GM13977 (cell line): ENCODE measurements at regions not wholly inside any gene's neighbourhood (a gene's known extent, or its start where the extent isn't known, plus 50 kb on each side); places are given as distances from the start of the nearest gene placed in this dataset.
"Not testable (repeated sequence)": the region's sequence is repeated elsewhere in the genome, so short reads cannot be mapped to it uniquely, and the experiment has no call there.

Experiments
- DNase-seq: peaks from one replicate; pipeline ENCODE4 v3.0.0; 2012; ENCODE audit warnings: low spot score
- CTCF ChIP-seq: IDR thresholded peaks from 2 replicates; pipeline ENCODE4 v1.5.1; 2012; ENCODE audit warnings: mild to moderate bottlenecking, control low read depth; ENCODE audit not compliant: insufficient read depth; ENCODE audit errors: extremely low read depth, missing control alignments
- in situ Hi-C: fragments of 300-500 bp; cut with MboI; formaldehyde crosslinking; loops from one replicate; pipeline ENCODE4 v1.12.0; 2022; ENCODE audit warnings: low sequenced_read_pairs, low pct_unique_long_range_greater_than_20kb, mixed read lengths, inconsistent platforms; ENCODE audit not compliant: unreplicated experiment

DNA sequence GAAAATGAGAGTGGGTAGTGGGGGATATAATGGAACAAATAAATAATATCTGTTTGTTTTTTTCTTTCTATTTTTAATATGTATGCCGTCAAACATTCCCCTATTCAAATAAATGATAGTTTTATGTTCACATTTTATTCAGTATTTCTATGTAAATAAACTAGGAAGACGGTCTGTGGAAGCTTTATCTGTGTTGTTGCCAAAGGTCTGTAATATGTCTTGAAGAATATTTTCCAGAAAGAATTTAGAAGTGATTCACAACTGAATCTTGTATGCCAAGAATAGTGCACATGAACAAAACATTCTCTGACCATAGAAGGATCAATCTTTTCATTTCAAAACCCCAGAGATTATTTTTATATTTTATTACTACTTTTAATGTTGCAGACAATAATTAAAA is 683.1 kb upstream of the DEFB115 start:
- DNase-seq, in situ Hi-C loops: not testable (repeated sequence)

GRCh38 chr20:30579069-30579468 is 678.4 kb upstream of the DEFB115 start:
- DNase-seq, in situ Hi-C loops: not testable (repeated sequence)

GRCh38 chr20:30579824-30580438 is 677.5 kb upstream of the DEFB115 start:
- DNase-seq, in situ Hi-C loops: not testable (repeated sequence)

- in situ Hi-C loops, DNase-seq: not testable (repeated sequence)
These were observed 675.6 kb upstream of the DEFB115 start for GRCh38 chr20:30581839-30582238.

DNA sequence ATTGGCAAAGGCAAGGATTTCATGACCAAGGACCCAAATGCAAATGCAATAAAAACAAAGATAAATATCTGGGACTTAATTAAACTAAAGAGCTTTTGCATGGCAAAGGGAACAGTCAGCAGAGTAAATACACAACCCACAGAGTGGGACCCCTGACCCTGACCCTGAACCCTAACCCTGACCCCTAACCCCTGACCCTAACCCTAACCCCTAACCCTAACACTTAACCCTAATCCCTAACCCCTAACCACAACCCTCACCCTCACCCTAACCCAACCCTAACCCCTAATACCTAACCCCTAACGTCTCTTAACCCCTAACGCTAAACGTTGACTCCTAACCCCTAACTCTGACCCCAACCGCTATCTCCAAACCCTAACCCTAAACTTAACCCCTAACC is 673.1 kb upstream of the DEFB115 start:
- in situ Hi-C loops, result not testable (repeated sequence)

GRCh38 chr20:30585244-30585796 is 672.1 kb upstream of the DEFB115 start:
- in situ Hi-C loops, DNase-seq: not testable (repeated sequence)

More for the DNA sequence above, 673.1 kb upstream of the DEFB115 start:
- not testable (repeated sequence) for DNase-seq

DNA sequence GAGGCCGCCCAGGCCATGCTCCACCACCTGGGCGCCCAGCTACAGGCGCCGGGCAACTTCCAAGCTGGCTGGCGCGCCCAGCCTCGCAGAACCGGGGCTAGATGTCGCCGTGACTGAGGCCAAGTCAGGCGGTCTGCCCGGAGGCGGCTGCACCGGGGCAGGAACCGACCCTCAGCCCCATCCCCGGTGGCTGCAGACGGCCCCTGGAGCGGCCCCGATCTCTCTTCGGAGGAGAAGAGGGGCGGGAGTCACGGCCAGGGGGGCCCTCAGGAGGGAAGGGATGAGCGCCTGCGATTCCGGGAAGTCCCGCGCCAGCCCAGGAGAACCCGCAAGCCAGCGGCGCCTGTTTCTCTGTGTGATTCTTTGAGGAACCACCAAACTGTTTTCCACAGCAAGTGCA is 671.3 kb upstream of the DEFB115 start:
- in situ Hi-C loops, result not testable (repeated sequence)

DNA sequence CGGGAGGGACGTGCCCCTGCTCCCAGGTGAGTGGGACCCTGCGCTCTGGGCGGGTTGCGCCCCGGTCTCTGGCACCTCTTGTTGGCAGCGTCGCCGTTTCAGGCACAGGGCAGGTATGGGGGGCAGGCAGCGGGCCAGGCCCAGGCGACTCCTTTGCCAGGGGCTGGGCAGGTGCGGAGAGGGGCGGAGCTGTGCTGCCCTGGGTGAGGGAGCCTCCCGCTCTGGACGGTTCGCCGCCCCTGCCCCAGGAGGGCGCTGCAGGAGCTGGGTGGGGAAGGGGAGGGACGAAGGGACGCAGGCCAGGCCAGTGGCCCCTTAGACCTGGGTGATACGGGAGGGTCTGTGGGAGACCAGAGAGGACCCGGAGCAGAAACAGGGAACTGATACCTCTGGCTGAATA is 663.9 kb upstream of the DEFB115 start:
- TF ChIP-seq CTCF, result no peak
- no peak for DNase-seq
- in situ Hi-C loops, result no loop called here

More for the DNA sequence above, 671.3 kb upstream of the DEFB115 start:
- not testable (repeated sequence) for DNase-seq

- TF ChIP-seq CTCF, result no peak
- no peak for DNase-seq
- in situ Hi-C loops, result no loop called here
These were observed 663.4 kb upstream of the DEFB115 start for GRCh38 chr20:30594112-30594511.

DNA sequence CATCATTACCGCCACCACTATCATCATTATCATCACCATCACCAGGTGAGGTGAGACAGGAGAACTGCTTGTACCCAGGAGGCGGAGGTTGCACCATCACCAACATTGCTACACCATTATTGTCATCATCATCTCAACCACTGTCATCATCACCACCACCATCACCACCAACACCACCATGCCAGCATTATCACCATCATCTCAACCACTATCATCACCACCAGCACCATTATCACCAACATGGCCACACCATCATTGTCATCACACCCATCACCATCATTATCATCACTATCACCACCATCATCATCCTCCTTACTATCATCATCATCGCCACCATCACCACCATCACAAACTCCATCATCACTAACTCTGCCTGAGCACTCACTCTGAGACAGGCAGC is 661.8 kb upstream of the DEFB115 start:
- DNase-seq, result no peak
- in situ Hi-C loops, result no loop called here
- TF ChIP-seq CTCF, result no peak

DNA sequence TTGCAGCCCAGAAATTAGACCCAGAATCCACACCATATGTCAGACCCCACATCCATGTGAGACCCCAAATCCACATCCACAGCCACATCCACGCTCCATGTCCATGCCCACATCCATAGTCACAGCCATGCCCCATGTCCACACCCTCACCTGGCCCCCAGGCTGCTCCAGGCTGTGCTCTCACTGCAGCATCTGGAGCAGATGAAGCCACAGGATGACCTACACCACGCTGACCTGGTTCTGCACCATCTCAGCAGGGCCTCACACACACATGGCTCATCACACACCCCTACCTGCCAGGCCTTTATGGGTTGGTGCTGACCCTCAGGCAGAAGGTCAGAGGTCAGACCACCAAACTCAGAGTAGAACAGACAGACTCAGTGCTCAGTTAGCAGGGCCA is 660.0 kb upstream of the DEFB115 start:
- DNase-seq, in situ Hi-C loops: not testable (repeated sequence)
